GM23338 (cell line): ENCODE measurements at regions not wholly inside any gene's neighbourhood (a gene's known extent, or its start where the extent isn't known, plus 50 kb on each side); places are given as distances from the start of the nearest gene placed in this dataset.

ENCODE experiments used
- CREB1 ChIP-seq: fragments of 250-450 bp; sonication (Bioruptor Pico); IDR thresholded peaks from 2 replicates; pipeline ENCODE4 v1.5.0; 2020; ENCODE audit warnings: low read depth, mild to moderate bottlenecking, moderate library complexity
- CTCF ChIP-seq, 2 experiments: fragments of 200-600 bp in 1 of 2; sonication (generic) in 1 of 2; conservative IDR thresholded peaks; 2 replicates each; pipeline versions ENCODE4 v1.5.1 to v1.6.1; 2016 to 2017; ENCODE audit warnings: antibody characterized with exemption in 2 of 2, low read depth in 2 of 2, mild to moderate bottlenecking in 2 of 2, moderate library complexity in 1 of 2
- EZH2 ChIP-seq: fragments of 200-600 bp; sonication (generic); IDR thresholded peaks from one replicate; pipeline ENCODE4 v1.8.0; 2017; ENCODE audit warnings: antibody characterized with exemption, mild to moderate bottlenecking, low read depth; ENCODE audit not compliant: unreplicated experiment
- EZH2phosphoT487 ChIP-seq: fragments of 200-600 bp; sonication (generic); IDR thresholded peaks from one replicate; pipeline ENCODE4 v1.8.1; 2018; ENCODE audit warnings: antibody characterized with exemption; ENCODE audit not compliant: unreplicated experiment
- JUNB ChIP-seq: IDR thresholded peaks from one replicate; pipeline ENCODE4 v1.6.1; 2016; ENCODE audit warnings: antibody characterized with exemption; ENCODE audit not compliant: unreplicated experiment
- POLR2AphosphoS5 ChIP-seq: IDR thresholded peaks from 2 replicates; pipeline ENCODE4 v1.6.1; 2016; ENCODE audit warnings: antibody characterized with exemption, low read depth
- REST ChIP-seq: IDR thresholded peaks from one replicate; pipeline ENCODE4 v1.6.1; 2018; ENCODE audit warnings: antibody characterized with exemption; ENCODE audit not compliant: unreplicated experiment
- ZNF331 ChIP-seq: fragments of 250-450 bp; sonication (Bioruptor Pico); IDR thresholded peaks from 2 replicates; pipeline ENCODE4 v1.5.0; 2020; ENCODE audit warnings: low read depth, mild to moderate bottlenecking, moderate library complexity

GRCh38 chr4:35639929-35640328, 604.4 kb downstream of the ARAP2 start:
- TF ChIP-seq EZH2: no peak
- TF ChIP-seq CTCF (conservative IDR thresholded peaks at IDR 0.05; ENCODE audit: low read depth in 2 of 2): no peak
- TF ChIP-seq EZH2phosphoT487: no peak
- TF ChIP-seq REST: no peak
- no peak for TF ChIP-seq JUNB
- TF ChIP-seq CREB1 (CRISPR knock-in tag): no peak
- no peak for TF ChIP-seq POLR2AphosphoS5
- TF ChIP-seq ZNF331 (CRISPR knock-in tag): no peak
